GM21723 (cell line): ENCODE measurements at regions not wholly inside any gene's neighbourhood (a gene's known extent, or its start where the extent isn't known, plus 50 kb on each side); places are given as distances from the start of the nearest gene placed in this dataset.
"Not testable (repeated sequence)": the region's sequence is repeated elsewhere in the genome, so short reads cannot be mapped to it uniquely, and the experiment has no call there.

Source experiments
- ATAC-seq: cut with Tn5 transposase; IDR thresholded peaks from one replicate; pipeline ENCODE4 v1.9.1; 2021; ENCODE audit warnings: mild to moderate bottlenecking, moderate library complexity; ENCODE audit not compliant: unreplicated experiment

DNA sequence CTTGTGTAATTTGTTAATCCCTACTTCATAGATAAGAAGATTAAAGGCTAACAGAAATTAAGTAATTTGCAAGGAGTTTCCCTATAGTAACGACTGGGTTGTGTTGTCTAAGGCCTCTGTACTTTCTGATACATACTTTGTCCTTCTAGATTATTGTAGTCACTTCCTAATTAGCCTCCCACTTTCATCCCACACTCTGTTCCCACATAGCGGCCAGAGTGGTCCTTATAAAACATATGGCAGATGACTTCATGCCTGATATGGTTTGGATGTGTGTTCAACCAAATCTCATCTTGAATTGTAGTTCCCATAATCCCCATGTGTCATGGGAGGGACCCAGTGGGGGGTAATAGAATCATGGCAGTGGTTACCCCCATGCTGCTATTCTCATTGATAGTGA is 120.5 kb upstream of the DAB1 start:
- no peak for ATAC-seq

DNA sequence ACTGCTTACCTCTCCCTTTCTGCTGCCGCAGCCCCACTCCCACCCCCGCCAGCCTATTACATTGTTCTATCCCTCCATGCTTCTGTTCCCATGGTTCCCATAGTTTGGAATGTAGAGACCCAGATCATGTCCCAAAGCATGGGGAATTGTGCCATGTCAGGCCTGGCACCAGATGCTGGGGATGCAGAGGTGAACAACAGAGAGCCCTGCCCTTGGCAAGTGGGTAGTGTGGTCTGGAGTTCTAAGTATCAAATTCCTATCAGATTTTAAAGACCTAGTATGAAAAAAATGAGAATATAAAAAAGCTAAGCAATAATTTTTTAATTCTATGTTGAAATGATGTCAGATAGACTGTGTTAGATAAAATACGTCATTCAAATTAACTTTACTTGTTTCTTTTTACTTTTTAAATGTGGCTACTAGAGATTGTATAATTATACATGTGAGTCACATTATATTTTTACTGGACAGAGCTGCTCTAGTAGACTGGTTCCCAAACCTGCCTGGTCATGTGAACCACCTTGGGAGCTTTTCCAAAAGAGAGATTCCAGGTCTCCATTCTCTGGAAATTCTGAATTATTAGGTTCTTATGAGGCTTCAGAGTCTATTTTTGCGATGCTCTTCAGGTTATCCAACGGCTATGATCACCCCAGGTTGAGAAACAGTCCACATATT is 113.0 kb upstream of the DAB1 start:
- ATAC-seq: no peak

DNA sequence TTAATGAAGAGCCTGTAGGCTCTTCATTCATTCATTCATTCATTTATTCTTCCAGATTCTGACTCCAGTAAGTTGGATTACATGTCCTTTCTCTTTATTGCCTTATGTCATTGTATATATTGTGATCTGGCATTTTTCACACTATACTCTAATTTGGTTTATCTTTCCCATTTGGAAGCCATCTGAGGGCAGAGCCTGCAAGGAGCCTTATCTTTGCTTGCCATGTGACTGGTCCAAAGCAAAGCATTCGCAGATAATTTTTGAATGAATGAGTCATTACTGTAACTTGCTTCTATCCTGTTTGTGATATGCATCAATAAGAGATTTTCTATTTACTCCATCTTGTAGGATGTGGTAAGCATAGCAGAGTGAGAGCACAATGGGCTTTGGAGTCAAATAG is 108.4 kb upstream of the DAB1 start:
- no peak for ATAC-seq

- not testable (repeated sequence) for ATAC-seq
These were observed 107.0 kb upstream of the DAB1 start for GRCh38 chr1:57530911-57531260.

- ATAC-seq: no peak
These were observed 106.5 kb upstream of the DAB1 start for GRCh38 chr1:57530206-57530910.

- no peak for ATAC-seq
These were observed 98.7 kb upstream of the DAB1 start for GRCh38 chr1:57522575-57522974.

- ATAC-seq: no peak
These were observed 97.1 kb upstream of the DAB1 start for GRCh38 chr1:57520743-57521515.

DNA sequence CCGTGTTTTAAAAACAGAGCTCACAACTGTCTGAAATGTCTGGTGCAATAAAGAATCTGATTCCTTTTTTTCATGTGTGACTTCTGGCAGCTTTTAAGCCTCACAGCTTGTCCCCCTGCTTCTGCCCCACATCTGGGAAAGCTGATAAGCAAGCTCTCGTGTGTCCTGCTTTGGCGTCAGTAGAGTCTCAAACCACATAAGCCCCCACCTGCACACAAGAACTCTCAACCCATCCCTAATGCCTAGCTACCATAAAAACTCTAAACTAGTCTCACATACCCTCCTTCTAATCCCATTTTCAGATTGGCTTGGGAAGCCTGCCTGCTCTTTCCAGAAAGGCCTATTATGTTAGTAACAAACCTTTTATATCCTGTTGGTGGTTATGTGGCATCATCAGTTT is 94.6 kb upstream of the DAB1 start:
- no peak for ATAC-seq

- ATAC-seq: no peak
These were observed 93.9 kb upstream of the DAB1 start for GRCh38 chr1:57517587-57518374.

DNA sequence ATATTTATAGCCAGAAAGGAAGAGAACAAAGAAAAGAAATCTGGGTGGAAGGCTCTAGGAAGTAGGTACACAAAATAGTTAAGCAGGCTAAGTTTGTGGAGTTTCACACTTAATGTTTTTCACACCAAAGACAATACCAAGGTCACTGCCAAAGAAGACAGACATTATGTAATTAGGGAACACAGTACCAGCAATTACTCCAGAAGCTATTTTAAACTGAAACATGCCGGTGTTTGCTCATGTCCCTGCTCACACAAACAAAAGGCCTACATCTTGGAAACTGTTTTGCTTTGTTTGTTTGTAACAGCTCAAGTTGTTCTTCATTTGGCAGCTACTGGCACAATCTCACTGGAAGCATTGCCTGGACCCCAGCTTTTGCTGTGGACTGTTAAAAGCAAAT is 88.5 kb upstream of the DAB1 start:
- ATAC-seq: no peak

- no peak for ATAC-seq
These were observed 83.1 kb upstream of the DAB1 start for GRCh38 chr1:57506941-57507340.

DNA sequence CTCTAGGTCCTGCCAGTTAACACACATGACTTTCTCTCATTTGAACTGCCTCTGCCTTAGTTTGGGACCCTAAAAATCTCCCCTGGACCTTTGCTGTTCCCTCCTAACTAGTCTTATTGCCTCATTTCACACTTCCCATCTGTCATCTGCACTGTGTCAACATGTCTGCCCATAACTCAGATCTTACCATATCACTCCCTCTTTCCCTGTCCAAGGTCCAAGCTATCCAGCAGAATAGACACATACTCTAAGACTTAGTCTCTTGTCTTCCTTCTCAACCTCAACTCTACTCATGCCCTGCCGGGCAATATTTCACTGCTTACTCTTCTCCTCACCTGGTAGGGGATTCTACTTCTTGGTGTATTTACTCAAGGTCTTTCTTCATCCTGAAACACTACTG is 79.5 kb upstream of the DAB1 start:
- ATAC-seq: no peak

DNA sequence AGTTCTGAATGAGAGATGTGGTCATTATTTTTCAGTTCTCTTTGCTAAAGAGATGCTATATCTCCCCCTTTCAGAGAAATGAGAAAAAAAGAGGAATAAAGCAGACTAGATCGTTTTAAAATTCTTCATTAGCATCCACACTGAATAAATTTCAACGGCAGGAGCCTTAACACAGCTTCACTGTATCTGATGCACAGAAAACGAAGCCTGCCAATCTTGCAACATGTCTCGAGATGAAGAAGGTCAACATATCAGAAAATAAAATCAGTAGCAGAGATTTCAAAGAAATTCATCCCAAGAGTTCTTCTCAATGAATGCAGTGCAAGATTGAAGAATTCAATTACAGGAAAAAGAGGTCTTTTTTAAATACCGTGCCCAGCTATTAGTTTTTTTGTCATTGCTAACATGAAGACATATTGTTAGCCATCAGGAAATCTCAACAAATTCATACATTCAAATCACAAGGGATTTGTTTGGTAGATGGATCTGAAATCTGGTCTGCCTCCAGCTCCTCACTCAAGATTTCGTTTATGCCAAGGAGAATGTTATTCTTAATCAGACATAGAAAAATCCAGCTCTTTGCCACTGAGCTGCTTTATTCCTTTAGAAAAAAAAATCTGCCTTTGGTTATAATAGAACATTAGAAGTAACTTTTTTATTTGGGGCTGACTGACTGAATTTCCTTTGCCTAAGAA is 76.4 kb upstream of the DAB1 start:
- no peak for ATAC-seq

- no peak for ATAC-seq
These were observed 70.7 kb upstream of the DAB1 start for GRCh38 chr1:57494530-57495079.

GRCh38 chr1:57492586-57493226 is 68.8 kb upstream of the DAB1 start:
- ATAC-seq: no peak

GRCh38 chr1:57489358-57490036 is 65.6 kb upstream of the DAB1 start:
- no peak for ATAC-seq

DNA sequence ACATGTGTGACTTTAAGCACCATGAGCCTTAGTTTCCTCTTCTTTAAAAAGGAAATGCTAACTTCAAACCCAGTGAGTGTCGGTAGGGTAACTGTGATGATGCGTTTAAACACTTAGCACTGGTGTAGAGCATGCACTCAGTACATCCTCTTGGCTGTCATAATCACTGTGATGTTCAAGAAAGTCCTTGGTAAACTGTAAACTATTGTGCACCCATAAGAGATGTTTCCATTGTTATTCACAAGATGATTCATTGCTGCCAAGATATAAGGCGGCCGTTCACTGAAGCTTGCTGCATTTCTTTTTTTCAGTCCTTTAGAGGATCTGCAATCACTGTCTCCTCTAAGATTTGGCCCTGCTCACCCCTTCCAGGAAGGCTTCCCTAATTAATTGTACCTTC is 61.8 kb upstream of the DAB1 start:
- no peak for ATAC-seq

- ATAC-seq: no peak
These were observed 60.1 kb upstream of the DAB1 start for GRCh38 chr1:57483954-57484353.

- ATAC-seq: no peak
These were observed 55.6 kb upstream of the DAB1 start for GRCh38 chr1:57479471-57479870.
